GM18907 (cell line): ENCODE measurements at regions not wholly inside any gene's neighbourhood (a gene's known extent, or its start where the extent isn't known, plus 50 kb on each side); places are given as distances from the start of the nearest gene placed in this dataset.
"Not testable (repeated sequence)": the region's sequence is repeated elsewhere in the genome, so short reads cannot be mapped to it uniquely, and the experiment has no call there.

Experiments
- ATAC-seq: cut with Tn5 transposase; IDR thresholded peaks from one replicate; pipeline ENCODE4 v1.9.1; 2021; ENCODE audit warnings: mild to moderate bottlenecking, moderate library complexity; ENCODE audit not compliant: unreplicated experiment

DNA sequence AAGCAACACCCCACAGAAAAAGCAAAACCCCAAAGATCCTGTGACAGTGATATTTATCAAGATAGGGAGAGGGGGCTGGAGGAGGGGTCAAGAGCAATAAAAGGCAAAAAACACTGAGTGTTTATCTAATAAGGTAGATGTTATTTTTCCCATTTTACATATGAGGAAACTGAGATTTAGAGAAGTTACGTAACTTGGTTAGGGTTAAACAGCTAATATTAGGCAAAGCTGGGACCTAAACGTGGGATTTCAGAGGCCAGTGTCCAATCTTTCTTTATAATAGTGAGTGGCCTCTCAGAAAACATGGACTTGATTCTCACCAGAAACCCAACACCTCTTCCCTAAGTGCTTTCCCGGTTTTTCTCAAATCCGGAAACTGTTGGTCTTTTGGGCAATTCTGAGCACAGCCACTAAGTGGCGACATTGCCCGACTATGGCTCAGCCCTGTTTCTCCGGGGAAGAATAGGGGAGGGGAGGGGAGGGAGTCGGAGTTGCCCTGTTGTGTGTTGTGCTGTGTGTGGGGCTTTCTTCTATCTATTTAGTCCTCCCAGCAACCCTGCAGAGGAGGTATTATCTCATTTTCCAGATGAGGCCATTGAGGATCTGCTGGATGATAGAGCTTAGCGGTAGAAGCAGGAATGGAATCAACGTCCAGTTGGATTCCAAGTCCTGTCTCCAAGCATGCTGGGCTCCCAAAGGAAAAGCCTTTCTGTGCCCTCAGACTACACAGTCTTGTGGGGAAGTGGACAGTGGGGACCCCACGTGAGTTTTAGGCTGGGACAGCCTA, 58.7 kb upstream of the ETV3 start:
- ATAC-seq: not testable (repeated sequence)

DNA sequence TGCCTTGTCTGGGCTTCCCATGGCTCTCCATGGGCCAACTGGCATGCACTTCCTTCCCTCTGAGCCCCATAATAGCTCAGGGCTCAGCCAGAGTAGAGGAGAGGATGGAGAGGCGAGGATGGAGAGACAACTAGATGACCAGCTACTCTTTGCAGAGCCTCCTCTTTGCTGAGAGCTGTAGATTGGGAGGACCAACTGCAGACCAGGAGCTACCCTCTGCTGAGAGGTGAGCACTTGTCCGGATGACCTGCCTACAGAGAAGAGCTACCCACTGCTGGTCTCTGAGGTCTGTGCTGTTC, 58.0 kb upstream of the ETV3 start:
- no peak for ATAC-seq

- ATAC-seq: no peak
Measured at GRCh38 chr1:157195521-157196244, 57.5 kb upstream of the ETV3 start.

GRCh38 chr1:157194731-157195520, 56.7 kb upstream of the ETV3 start:
- ATAC-seq: no peak

GRCh38 chr1:157193702-157194391, 55.7 kb upstream of the ETV3 start:
- peak; percentile 44 for ATAC-seq

DNA sequence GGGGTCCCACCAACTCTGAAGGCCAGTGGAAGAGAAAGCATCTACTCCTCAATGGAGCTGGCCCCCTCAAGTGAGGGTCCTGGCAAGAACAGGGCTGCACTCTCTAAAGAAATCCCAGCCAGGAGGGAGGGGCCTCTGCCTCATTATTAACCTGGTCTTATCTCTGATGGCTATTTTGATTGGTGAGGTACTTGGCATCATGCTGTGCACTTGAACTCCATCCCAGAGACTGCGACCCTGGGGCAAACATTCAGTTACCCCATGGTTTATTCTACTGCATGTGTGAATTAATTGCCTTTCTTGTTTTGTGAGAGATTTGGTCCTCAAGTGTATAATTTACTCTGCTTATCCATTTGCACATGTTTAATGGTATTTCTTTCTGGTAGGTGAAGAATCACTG, 55.0 kb upstream of the ETV3 start:
- ATAC-seq: no peak

DNA sequence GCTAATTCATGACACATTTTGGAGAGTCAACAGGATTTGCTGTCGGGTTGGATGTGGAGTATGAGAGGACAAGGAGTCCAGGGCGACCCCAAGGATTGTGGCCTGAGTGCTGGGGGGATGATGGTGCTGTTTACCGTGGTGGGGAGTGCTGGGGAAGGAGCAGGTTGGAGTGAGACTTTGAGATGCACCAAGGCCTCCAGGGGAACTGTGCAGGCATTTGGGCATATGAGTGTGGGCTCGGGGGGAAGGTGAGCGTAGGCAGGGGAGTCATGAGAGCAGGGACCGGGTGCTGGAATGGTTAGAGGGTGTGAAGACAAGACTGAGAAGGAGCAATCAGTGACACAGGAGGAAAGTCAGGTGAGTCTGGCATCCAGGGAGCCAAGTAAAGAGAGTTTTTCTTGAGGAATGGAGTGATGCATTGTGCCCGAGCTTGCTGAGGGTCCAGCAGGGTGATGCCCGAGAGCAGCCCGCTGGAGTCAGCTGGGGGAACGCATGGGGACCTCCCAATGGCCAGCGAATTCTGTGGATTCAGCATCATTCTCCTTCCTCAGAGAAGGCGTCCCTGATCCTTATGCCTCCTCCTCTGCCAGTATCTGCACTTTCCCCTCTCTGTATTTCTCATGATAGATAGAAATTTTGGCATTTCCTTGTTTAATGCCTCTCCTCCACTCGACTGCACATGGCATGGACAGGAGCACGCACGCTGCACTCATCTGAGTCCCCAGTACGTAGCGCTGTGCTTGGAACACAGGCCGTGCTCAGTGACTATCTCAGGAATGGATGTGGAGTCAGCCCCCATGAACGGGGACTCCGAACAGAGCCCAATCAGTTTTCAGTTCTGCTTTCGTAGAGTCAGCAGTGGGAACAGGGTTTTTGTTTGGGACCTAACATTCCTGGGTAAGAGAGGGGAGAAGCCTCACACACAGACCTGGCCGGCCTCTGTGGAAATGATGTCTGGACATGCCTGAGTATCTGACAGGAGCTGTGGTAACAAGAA, 52.1 kb upstream of the ETV3 start:
- no peak for ATAC-seq

DNA sequence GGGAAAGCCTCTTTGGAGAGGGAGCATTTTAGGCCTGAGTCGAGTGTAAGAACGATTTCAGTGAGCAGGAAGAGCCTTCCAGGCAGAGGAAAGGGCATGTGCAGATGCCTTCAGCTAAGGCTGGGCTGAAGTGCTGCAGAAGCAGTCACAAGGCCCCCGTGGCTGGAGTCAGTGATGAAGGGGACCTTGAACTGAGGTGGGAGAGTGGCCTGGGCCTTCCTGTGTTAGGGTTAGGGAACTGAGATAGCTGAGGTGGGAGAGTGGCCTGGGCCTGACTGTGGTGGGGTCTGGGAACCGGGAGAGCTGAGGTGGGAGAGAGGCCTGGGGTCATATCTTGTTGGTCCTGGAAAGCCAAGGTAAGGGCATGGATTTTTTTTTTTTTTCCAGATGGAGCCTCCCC, 50.9 kb upstream of the ETV3 start:
- no peak for ATAC-seq
